ENCODE measurements at regions not wholly inside any gene's neighbourhood (a gene's known extent, or its start where the extent isn't known, plus 50 kb on each side); places are given as distances from the start of the nearest gene placed in this dataset.

- TF ChIP-seq, protein P1, sequence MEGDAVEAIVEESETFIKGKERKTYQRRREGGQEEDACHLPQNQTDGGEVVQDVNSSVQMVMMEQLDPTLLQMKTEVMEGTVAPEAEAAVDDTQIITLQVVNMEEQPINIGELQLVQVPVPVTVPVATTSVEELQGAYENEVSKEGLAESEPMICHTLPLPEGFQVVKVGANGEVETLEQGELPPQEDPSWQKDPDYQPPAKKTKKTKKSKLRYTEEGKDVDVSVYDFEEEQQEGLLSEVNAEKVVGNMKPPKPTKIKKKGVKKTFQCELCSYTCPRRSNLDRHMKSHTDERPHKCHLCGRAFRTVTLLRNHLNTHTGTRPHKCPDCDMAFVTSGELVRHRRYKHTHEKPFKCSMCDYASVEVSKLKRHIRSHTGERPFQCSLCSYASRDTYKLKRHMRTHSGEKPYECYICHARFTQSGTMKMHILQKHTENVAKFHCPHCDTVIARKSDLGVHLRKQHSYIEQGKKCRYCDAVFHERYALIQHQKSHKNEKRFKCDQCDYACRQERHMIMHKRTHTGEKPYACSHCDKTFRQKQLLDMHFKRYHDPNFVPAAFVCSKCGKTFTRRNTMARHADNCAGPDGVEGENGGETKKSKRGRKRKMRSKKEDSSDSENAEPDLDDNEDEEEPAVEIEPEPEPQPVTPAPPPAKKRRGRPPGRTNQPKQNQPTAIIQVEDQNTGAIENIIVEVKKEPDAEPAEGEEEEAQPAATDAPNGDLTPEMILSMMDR (IDR thresholded peaks at IDR 0.05; ENCODE audit: borderline replicate concordance, extremely low read depth, low read length, poor library complexity, severe bottlenecking) = no peak
- TF ChIP-seq EZH2 (IDR thresholded peaks at IDR 0.05; ENCODE audit: borderline replicate concordance, low read depth, low read length, severe bottlenecking) = no peak
Measured at GRCh38 chr2:67498931-67499330, 101.8 kb downstream of the ETAA1 start.

Measured in DND-41 (cell line).